ENCODE measurements at regions not wholly inside any gene's neighbourhood (a gene's known extent, or its start where the extent isn't known, plus 50 kb on each side); places are given as distances from the start of the nearest gene placed in this dataset.
A peak's percentile ranks its signal among the peaks of the same experiment; 100 is the strongest.
"Not testable (repeated sequence)": the region's sequence is repeated elsewhere in the genome, so short reads cannot be mapped to it uniquely, and the experiment has no call there.

DNA sequence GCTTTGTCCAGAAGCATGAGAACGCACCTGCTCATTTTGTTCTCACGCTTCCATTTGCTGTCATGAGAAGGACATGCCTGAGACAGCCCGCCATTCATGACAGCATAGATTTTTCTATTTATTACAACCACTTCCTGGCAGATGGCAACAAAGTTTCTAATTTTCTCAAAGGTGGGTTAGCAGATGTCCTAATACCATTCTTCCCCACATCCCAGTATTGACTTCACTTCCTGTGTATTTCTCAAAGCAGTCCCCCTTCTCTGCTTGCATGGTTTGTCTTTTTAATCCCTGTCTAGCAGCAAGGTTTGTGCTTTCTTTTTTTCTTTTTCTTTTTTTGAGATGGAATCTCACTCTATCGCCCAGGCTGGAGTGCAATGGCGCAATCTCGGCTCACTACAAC, 94.3 kb downstream of the ISX start:
- Histone ChIP-seq H3K27ac (ENCODE audit: low read depth, low read length) (no peak overlapping the region), H3K23ac (ENCODE audit: low read length) (no peak overlapping the region), H3K4me1 (ENCODE audit: control insufficient read depth, low read depth, low read length) (no peaks in the 10 kb centered on the region), H2BK15ac (replicated peaks; ENCODE audit: low read depth) (no peak overlapping the region), H3K79me1 (ENCODE audit: low read length) (no peaks in the 10 kb centered on the region), H3K9ac (ENCODE audit: low read length) (no peak overlapping the region), H4K5ac (ENCODE audit: low read length) (no peak overlapping the region), H3K79me2 (ENCODE audit: control insufficient read depth, insufficient read depth, low read length) (no peaks in the 10 kb centered on the region), H3K4ac (ENCODE audit: low read depth, low read length) (no peak overlapping the region), H2AK5ac (ENCODE audit: low read length) (no peak overlapping the region), H3K18ac (ENCODE audit: low read length) (no peak overlapping the region), H2BK5ac (ENCODE audit: low read length) (no peak overlapping the region), H3K36me3 (ENCODE audit: control insufficient read depth, insufficient read depth, low read length) (no peaks in the 10 kb centered on the region), H3K4me2 (ENCODE audit: low read length) (no peak overlapping the region), H3K4me3 (ENCODE audit: low read length) (no peak overlapping the region), H3K27me3 (ENCODE audit: insufficient read depth, low read length, poor library complexity) (no peaks in the 10 kb centered on the region), H4K8ac (ENCODE audit: low read depth, low read length) (no peak overlapping the region), H3K56ac (ENCODE audit: low read length) (no peak overlapping the region), H2BK120ac (ENCODE audit: low read depth, low read length) (no peak overlapping the region)
- DNase-seq: no peak
- no CpG with 5 or more reads among the region's 6 CpGs for WGBS (ENCODE audit: extremely low coverage, insufficient coverage, low lambda C conversion rate)

DNA sequence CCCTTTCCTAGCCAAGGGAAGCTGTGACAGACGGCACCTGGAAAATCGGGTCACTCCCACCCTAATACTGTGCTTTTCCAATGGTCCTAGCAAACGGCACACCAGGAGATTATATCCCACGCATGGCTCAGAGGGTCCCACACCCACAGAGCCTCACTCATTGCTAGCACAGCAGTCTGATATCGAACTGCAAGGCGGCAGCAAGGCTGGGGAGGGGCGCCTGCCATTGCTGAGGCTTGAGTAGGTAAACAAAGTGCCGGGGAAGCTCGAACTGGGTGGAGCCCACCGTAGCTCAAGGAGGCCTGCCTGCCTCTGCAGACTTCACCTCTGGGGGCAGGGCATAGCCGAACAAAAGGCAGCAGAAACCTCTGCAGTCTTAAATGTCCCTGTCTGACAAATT, 91.4 kb upstream of the HMGXB4 start:
- H3K4ac ChIP-seq (ENCODE audit: low read depth, low read length); H2BK15ac ChIP-seq (replicated peaks; ENCODE audit: low read depth); H3K4me1 ChIP-seq (ENCODE audit: control insufficient read depth, low read depth, low read length); H3K79me1 ChIP-seq (ENCODE audit: low read length); H2BK120ac ChIP-seq (ENCODE audit: low read depth, low read length); H3K27ac ChIP-seq (ENCODE audit: low read depth, low read length); H4K5ac ChIP-seq (ENCODE audit: low read length); H3K9ac ChIP-seq (ENCODE audit: low read length); H3K4me2 ChIP-seq (ENCODE audit: low read length); H3K79me2 ChIP-seq (ENCODE audit: control insufficient read depth, insufficient read depth, low read length); H3K4me3 ChIP-seq (ENCODE audit: low read length); H2AK5ac ChIP-seq (ENCODE audit: low read length); H3K18ac ChIP-seq (ENCODE audit: low read length); H3K23ac ChIP-seq (ENCODE audit: low read length); H4K8ac ChIP-seq (ENCODE audit: low read depth, low read length); H3K27me3 ChIP-seq (ENCODE audit: insufficient read depth, low read length, poor library complexity); H2BK5ac ChIP-seq (ENCODE audit: low read length); H3K56ac ChIP-seq (ENCODE audit: low read length); DNase-seq; H3K36me3 ChIP-seq (ENCODE audit: control insufficient read depth, insufficient read depth, low read length): not testable (repeated sequence)
- WGBS (ENCODE audit: extremely low coverage, insufficient coverage, low lambda C conversion rate): no CpG with 5 or more reads among the region's 11 CpGs

DNA sequence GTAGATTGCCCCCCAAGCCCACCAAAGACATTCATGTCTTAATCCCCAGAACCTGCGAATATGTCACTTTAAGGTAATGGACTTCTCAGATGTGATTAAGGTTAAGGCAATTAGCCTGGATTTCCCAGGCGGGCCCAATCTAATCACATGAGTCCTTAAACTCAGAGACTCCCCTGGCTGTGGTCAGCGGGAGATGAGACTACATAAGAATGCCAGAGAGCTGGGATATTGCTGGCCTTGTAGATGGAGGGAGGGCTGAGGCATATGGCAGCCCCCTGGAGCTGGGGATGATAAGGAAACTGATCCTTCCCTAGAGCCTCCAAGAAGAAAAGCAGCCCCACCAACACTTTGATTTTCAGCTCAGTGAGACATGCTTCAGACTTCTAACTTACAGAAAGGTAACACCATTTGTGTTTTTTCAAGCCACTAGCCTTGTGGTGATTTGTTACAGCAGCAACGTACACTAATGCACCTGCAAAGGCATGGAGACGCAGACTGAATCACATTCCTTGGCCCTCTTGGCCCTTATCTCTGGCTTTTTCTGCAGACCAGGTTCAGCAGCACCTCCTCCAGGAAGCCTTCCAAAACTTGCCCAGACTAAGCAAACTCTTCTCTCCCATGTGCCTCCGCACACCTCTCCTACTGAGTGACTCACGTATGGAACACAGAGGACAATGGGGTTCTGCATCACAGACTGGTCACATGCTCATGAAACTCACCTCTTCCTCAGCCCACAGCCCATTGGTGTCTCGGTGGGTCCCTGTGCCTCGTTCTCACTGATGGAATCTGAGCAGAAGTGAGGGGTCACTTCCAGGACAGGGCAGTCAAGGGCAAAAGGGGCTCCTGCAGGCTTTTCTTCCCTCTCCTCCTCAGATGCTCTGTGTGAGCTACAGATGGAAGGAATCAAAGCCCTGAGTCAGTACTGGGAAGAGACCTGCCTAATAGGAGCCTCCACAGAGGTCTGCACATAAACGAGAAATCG, 86.3 kb upstream of the HMGXB4 start:
- Histone ChIP-seq H3K79me2 (ENCODE audit: control insufficient read depth, insufficient read depth, low read length) (no peaks in the 10 kb centered on the region), H3K27ac (ENCODE audit: low read depth, low read length) (no peak overlapping the region), H3K23ac (ENCODE audit: low read length) (no peak overlapping the region), H3K9ac (ENCODE audit: low read length) (no peak overlapping the region), H2BK5ac (ENCODE audit: low read length) (no peak overlapping the region), H2BK15ac (replicated peaks; ENCODE audit: low read depth) (no peak overlapping the region), H3K79me1 (ENCODE audit: low read length) (no peaks in the 10 kb centered on the region), H4K8ac (ENCODE audit: low read depth, low read length) (no peak overlapping the region), H3K36me3 (ENCODE audit: control insufficient read depth, insufficient read depth, low read length) (no peaks in the 10 kb centered on the region), H3K4me1 (ENCODE audit: control insufficient read depth, low read depth, low read length) (no peaks in the 10 kb centered on the region), H3K18ac (ENCODE audit: low read length) (no peak overlapping the region), H2AK5ac (ENCODE audit: low read length) (no peak overlapping the region), H3K4me2 (ENCODE audit: low read length) (no peak overlapping the region), H2BK120ac (ENCODE audit: low read depth, low read length) (no peak overlapping the region), H4K5ac (ENCODE audit: low read length) (no peak overlapping the region), H3K4me3 (ENCODE audit: low read length) (no peak overlapping the region), H3K56ac (ENCODE audit: low read length) (no peak overlapping the region), H3K4ac (ENCODE audit: low read depth, low read length) (no peak overlapping the region), H3K27me3 (ENCODE audit: insufficient read depth, low read length, poor library complexity) (no peaks in the 10 kb centered on the region)
- DNase-seq: peak; percentile 90
- WGBS (ENCODE audit: extremely low coverage, insufficient coverage, low lambda C conversion rate): no CpG with 5 or more reads among the region's 11 CpGs

DNA sequence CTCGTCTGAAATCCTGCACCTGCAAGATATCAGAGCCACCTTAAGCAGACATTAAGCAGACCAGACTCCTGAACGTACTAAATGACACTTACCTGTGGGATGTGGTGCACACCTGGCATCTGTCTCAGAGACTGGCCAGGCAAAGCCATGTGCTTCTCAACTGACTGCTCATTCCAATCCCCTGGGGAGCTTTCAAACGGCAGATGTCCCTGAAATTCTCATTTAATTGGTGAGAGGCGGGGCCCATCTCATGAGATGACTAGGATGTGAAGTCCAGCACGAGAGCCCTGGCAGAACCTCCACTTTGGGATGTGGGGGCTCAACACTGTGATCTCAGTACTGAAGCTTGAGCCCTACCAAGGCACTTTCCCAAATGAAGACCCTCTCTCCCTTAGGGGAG, 84.9 kb upstream of the HMGXB4 start:
- no peaks in the 10 kb centered on the region for H3K79me1 ChIP-seq (ENCODE audit: low read length)
- H2AK5ac ChIP-seq (ENCODE audit: low read length): no peak overlapping the region
- H2BK5ac ChIP-seq (ENCODE audit: low read length): no peak overlapping the region
- H3K4ac ChIP-seq (ENCODE audit: low read depth, low read length): no peak overlapping the region
- H2BK120ac ChIP-seq (ENCODE audit: low read depth, low read length): no peak overlapping the region
- no peaks in the 10 kb centered on the region for H3K79me2 ChIP-seq (ENCODE audit: control insufficient read depth, insufficient read depth, low read length)
- H3K27ac ChIP-seq (ENCODE audit: low read depth, low read length): no peak overlapping the region
- H3K56ac ChIP-seq (ENCODE audit: low read length): no peak overlapping the region
- no peak overlapping the region for H3K9ac ChIP-seq (ENCODE audit: low read length)
- no peak overlapping the region for H3K18ac ChIP-seq (ENCODE audit: low read length)
- H2BK15ac ChIP-seq (replicated peaks; ENCODE audit: low read depth): no peak overlapping the region
- no peak overlapping the region for H3K4me3 ChIP-seq (ENCODE audit: low read length)
- H3K36me3 ChIP-seq (ENCODE audit: control insufficient read depth, insufficient read depth, low read length): no peaks in the 10 kb centered on the region
- no peak overlapping the region for H4K5ac ChIP-seq (ENCODE audit: low read length)
- no peak overlapping the region for H4K8ac ChIP-seq (ENCODE audit: low read depth, low read length)
- WGBS (ENCODE audit: extremely low coverage, insufficient coverage, low lambda C conversion rate): no CpG with 5 or more reads among the region's 5 CpGs
- H3K4me2 ChIP-seq (ENCODE audit: low read length): no peak overlapping the region
- no peaks in the 10 kb centered on the region for H3K4me1 ChIP-seq (ENCODE audit: control insufficient read depth, low read depth, low read length)
- no peak overlapping the region for H3K23ac ChIP-seq (ENCODE audit: low read length)
- H3K27me3 ChIP-seq (ENCODE audit: insufficient read depth, low read length, poor library complexity): no peaks in the 10 kb centered on the region
- no peak for DNase-seq

DNA sequence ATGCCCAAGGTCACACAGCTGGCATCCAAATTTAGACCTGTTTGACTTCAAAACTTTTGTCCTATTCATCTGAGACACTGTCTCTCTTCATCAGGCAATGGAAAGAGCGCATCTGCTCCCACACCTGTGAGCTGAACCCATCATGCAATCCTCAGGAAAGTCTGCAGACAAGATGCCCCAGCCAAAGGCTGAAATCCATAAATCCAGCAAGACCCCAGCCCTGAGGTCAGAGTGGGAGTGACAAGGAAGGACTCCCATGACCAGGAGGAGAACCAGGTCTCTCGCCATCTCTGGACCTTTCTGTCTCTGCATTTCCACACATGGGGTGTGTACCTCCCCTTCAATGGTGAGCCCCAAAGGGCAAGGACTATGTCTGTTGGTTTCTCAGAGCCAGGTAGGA, 83.6 kb upstream of the HMGXB4 start:
- Histone ChIP-seq H3K27ac (ENCODE audit: low read depth, low read length) (no peak overlapping the region), H3K79me1 (ENCODE audit: low read length) (no peaks in the 10 kb centered on the region), H3K4ac (ENCODE audit: low read depth, low read length) (no peak overlapping the region), H2BK5ac (ENCODE audit: low read length) (no peak overlapping the region), H2BK120ac (ENCODE audit: low read depth, low read length) (no peak overlapping the region), H3K27me3 (ENCODE audit: insufficient read depth, low read length, poor library complexity) (no peaks in the 10 kb centered on the region), H2BK15ac (replicated peaks; ENCODE audit: low read depth) (no peak overlapping the region), H3K56ac (ENCODE audit: low read length) (no peak overlapping the region), H3K18ac (ENCODE audit: low read length) (no peak overlapping the region), H3K79me2 (ENCODE audit: control insufficient read depth, insufficient read depth, low read length) (no peaks in the 10 kb centered on the region), H3K9ac (ENCODE audit: low read length) (no peak overlapping the region), H4K8ac (ENCODE audit: low read depth, low read length) (no peak overlapping the region), H3K23ac (ENCODE audit: low read length) (no peak overlapping the region), H3K4me3 (ENCODE audit: low read length) (no peak overlapping the region), H3K4me2 (ENCODE audit: low read length) (no peak overlapping the region), H4K5ac (ENCODE audit: low read length) (no peak overlapping the region), H3K36me3 (ENCODE audit: control insufficient read depth, insufficient read depth, low read length) (no peaks in the 10 kb centered on the region), H3K4me1 (ENCODE audit: control insufficient read depth, low read depth, low read length) (no peaks in the 10 kb centered on the region), H2AK5ac (ENCODE audit: low read length) (no peak overlapping the region)
- WGBS (ENCODE audit: extremely low coverage, insufficient coverage, low lambda C conversion rate): no CpG with 5 or more reads among the region's 2 CpGs
- no peak for DNase-seq

Measured in mesendoderm (in vitro differentiated cells).